ENCODE measurements at regions not wholly inside any gene's neighbourhood (a gene's known extent, or its start where the extent isn't known, plus 50 kb on each side); places are given as distances from the start of the nearest gene placed in this dataset.

DNA sequence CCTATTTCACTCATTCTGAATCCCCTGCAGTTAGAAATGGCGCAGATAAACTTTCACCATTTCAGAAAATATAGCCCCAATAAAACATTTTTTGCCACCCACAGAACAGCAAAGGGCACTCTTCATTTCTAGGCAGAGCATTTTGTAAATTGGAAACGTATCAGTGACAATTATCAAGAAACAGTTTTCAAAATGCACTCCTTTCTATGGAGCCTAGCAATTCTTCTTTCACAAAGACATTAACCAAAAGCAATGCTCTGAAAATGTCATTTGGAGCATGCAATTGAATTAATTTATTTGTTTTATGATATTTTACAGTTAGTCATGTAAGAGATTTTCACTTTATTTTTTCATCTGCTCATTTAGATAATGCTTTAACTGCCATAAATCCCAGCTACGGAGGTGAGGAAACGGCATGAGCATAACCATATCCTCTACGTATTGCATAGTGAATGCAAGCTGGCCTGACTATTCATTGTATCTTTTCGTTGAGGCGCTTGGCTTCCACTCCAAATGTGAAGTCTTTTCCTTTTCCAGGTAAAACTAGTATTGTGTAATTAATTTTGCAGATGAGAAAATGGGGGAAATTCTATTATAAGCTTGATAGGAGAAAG is 813.4 kb downstream of the C6orf118 start:
- H3K9me3 Mint-ChIP-seq, result peaks cover 4 to 7% of the 10 kb centered on the region in 2 donors

GRCh38 chr6:164478426-164478825 is 831.0 kb downstream of the C6orf118 start:
- DNase-seq (no peak), ATAC-seq (no peak)
- no peaks in the 10 kb centered on the region for H3K27me3 Mint-ChIP-seq
- H3K9me3 Mint-ChIP-seq, result peaks cover 8 to 13% of the 10 kb centered on the region in 2 donors
- H3K4me3 Mint-ChIP-seq, result no peak overlapping the region
- no peaks in the 10 kb centered on the region for H3K4me1 Mint-ChIP-seq
- H3K27ac Mint-ChIP-seq, result no peak overlapping the region

More for the DNA sequence above, 813.4 kb downstream of the C6orf118 start:
- no peak for DNase-seq
- Mint-ChIP-seq H3K27ac (no peak overlapping the region), H3K27me3 (no peaks in the 10 kb centered on the region), H3K4me1 (no peaks in the 10 kb centered on the region), H3K4me3 (no peak overlapping the region)
- ATAC-seq, result no peak

GRCh38 chr6:164477790-164478189 is 831.6 kb downstream of the C6orf118 start:
- no peak overlapping the region for H3K4me3 Mint-ChIP-seq
- H3K27ac Mint-ChIP-seq, result no peak overlapping the region
- H3K27me3 Mint-ChIP-seq, result no peaks in the 10 kb centered on the region
- H3K9me3 Mint-ChIP-seq, result peaks cover 6 to 8% of the 10 kb centered on the region in 2 donors
- DNase-seq (no peak), ATAC-seq (no peak)
- no peaks in the 10 kb centered on the region for H3K4me1 Mint-ChIP-seq

- H3K4me3 Mint-ChIP-seq, result no peak overlapping the region
- ATAC-seq (no peak), DNase-seq (no peak)
- no peak overlapping the region for H3K27ac Mint-ChIP-seq
- peaks cover 0 to under 1% of the 10 kb centered on the region in 2 donors for H3K9me3 Mint-ChIP-seq
- H3K27me3 Mint-ChIP-seq, result no peaks in the 10 kb centered on the region
- H3K4me1 Mint-ChIP-seq, result no peaks in the 10 kb centered on the region
These were observed 832.3 kb downstream of the C6orf118 start for GRCh38 chr6:164477101-164477500.

- H3K4me3 Mint-ChIP-seq, result no peak overlapping the region
- no peaks in the 10 kb centered on the region for H3K27me3 Mint-ChIP-seq
- no peaks in the 10 kb centered on the region for H3K4me1 Mint-ChIP-seq
- ATAC-seq, result no peak
- H3K9me3 Mint-ChIP-seq, result peaks cover 0 to 4% of the 10 kb centered on the region in 2 donors
- no peak overlapping the region for H3K27ac Mint-ChIP-seq
- no peak for DNase-seq
These were observed 840.0 kb downstream of the C6orf118 start for GRCh38 chr6:164469276-164469949.

DNA sequence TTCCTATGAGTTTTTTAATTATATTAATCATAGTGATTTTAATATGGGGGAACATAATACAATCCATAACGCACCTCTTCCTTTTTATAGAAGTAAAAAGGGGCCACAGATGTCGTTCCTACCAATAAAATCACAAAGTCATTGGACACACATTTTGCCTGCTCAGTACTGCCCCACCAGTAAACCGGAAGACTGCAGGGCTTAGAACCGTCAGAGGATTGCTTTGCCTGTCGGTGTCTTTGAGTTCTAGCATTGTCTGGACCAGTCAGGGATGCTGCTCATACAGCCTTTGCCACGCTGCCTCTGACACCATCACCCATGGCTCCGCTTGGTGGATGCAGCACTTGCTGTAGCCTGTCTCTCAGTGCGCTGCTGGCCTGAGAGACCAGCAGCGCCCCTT is 853.6 kb downstream of the C6orf118 start:
- Mint-ChIP-seq H3K27ac (no peak overlapping the region), H3K27me3 (no peaks in the 10 kb centered on the region), H3K4me1 (no peaks in the 10 kb centered on the region), H3K9me3 (no peaks in the 10 kb centered on the region), H3K4me3 (no peak overlapping the region)
- ATAC-seq (no peak), DNase-seq (no peak)

- no peak for ATAC-seq
- H3K27me3 Mint-ChIP-seq, result no peaks in the 10 kb centered on the region
- H3K4me1 Mint-ChIP-seq, result no peaks in the 10 kb centered on the region
- H3K4me3 Mint-ChIP-seq, result no peak overlapping the region
- H3K9me3 Mint-ChIP-seq, result peaks cover 0 to 4% of the 10 kb centered on the region in 2 donors
- no peak overlapping the region for H3K27ac Mint-ChIP-seq
- no peak for DNase-seq
These were observed 855.6 kb downstream of the C6orf118 start for GRCh38 chr6:164453835-164454234.

DNA sequence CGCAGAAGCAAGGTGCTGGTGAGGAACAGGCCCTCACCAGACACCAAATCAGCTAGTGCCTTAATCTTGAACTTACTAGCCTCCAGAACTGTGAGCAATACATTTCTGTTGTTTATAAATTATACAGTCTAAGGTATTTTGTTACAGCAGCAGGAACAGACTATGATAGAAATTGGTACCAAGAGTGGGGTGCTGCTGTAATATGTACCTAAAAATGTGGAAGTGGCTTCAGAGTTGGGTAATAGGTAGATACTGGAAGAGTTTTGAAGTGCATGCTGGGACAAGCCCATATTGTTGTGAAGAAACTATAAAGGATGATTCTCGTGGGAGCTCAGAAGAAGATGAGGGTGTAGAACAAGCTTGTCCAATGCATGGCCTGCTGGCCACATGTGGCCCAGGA is 866.8 kb downstream of the C6orf118 start:
- ATAC-seq (no peak), DNase-seq (no peak)
- Mint-ChIP-seq H3K27ac (no peak overlapping the region), H3K9me3 (peaks cover 7 to 19% of the 10 kb centered on the region in 2 donors), H3K27me3 (no peaks in the 10 kb centered on the region), H3K4me1 (no peaks in the 10 kb centered on the region), H3K4me3 (no peak overlapping the region)

DNA sequence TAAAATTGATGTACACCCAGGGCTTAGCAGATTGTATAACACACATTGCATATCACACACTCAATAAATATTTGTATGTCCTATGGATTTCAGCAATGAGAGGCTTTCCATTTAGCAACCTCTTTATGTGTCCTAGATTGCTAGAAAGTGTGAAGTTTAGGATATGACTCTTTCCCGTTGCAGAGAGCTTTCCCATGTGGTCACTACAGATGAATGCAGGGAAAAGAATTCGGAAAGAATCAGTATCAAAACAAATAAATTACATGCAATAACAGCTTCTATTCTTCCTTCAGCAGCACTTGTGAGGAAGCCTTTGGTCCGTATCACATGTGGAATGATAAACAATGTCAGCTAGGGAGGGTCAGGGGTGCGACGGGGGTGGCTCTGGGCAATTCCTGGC is 870.1 kb downstream of the C6orf118 start:
- Mint-ChIP-seq H3K27ac (no peak overlapping the region), H3K27me3 (no peaks in the 10 kb centered on the region), H3K4me1 (no peaks in the 10 kb centered on the region), H3K9me3 (peaks cover 7 to 30% of the 10 kb centered on the region in 2 donors), H3K4me3 (no peak overlapping the region)
- ATAC-seq, result no peak
- DNase-seq, result no peak

DNA sequence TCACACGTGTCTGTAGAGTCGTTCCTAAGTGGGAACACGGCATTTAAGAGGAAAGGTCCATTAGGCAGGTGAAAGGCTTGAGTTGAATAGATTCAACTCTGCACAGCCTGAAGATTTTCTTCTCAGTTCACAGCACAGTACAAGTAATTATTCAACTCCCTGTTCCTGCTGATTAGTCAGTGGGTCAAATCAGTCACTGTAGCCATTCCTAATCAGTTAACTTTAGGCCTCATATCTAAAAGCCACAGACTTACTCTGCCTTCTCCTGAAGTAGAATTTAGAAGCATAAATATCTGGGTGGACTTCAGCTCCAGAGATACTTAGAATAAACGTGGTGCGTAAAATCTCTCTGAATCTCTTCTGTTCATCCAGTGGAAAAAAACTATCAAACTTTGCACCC is 872.4 kb downstream of the C6orf118 start:
- H3K9me3 Mint-ChIP-seq, result peaks cover 7 to 16% of the 10 kb centered on the region in 2 donors
- H3K4me3 Mint-ChIP-seq, result no peak overlapping the region
- DNase-seq (no peak), ATAC-seq (no peak)
- no peaks in the 10 kb centered on the region for H3K4me1 Mint-ChIP-seq
- no peaks in the 10 kb centered on the region for H3K27me3 Mint-ChIP-seq
- H3K27ac Mint-ChIP-seq, result no peak overlapping the region

GRCh38 chr6:164427728-164428402 is 881.5 kb downstream of the C6orf118 start:
- no peak for ATAC-seq
- no peaks in the 10 kb centered on the region for H3K27me3 Mint-ChIP-seq
- H3K4me3 Mint-ChIP-seq, result no peak overlapping the region
- H3K9me3 Mint-ChIP-seq, result peaks cover 10 to 24% of the 10 kb centered on the region in 2 donors
- no peak for DNase-seq
- no peak overlapping the region for H3K27ac Mint-ChIP-seq
- H3K4me1 Mint-ChIP-seq, result no peaks in the 10 kb centered on the region

DNA sequence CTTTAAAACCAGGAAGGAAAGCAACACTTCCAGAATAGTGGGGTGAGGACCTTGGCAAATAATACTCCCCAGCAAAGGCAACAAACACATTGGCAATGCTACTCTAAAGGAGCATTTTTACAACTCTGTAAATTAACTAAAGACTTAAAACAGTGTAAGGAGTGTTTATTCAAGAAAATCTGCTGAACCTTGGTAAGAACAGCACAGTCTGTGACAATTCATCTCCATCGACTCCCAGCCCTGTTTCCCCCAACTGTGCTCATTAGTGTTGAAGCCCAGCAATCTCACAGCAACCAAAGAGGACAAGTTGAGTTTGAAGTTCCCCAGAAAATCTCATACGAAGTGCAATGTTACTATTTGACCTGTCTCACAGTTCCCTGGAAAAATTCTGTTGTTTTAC is 884.9 kb downstream of the C6orf118 start:
- no peak for ATAC-seq
- H3K27ac Mint-ChIP-seq, result no peak overlapping the region
- no peaks in the 10 kb centered on the region for H3K4me1 Mint-ChIP-seq

GRCh38 chr6:164419099-164419498 is 890.3 kb downstream of the C6orf118 start:
- no peak overlapping the region for H3K4me3 Mint-ChIP-seq
- H3K27ac Mint-ChIP-seq, result no peak overlapping the region
- no peak for ATAC-seq
- no peak for DNase-seq
- no peaks in the 10 kb centered on the region for H3K27me3 Mint-ChIP-seq
- H3K9me3 Mint-ChIP-seq, result peaks cover 22 to 35% of the 10 kb centered on the region in 2 donors
- no peaks in the 10 kb centered on the region for H3K4me1 Mint-ChIP-seq

More for the DNA sequence above, 884.9 kb downstream of the C6orf118 start:
- Mint-ChIP-seq H3K4me3 (no peak overlapping the region), H3K27me3 (no peaks in the 10 kb centered on the region), H3K9me3 (peaks cover 18 to 31% of the 10 kb centered on the region in 2 donors)
- no peak for DNase-seq

DNA sequence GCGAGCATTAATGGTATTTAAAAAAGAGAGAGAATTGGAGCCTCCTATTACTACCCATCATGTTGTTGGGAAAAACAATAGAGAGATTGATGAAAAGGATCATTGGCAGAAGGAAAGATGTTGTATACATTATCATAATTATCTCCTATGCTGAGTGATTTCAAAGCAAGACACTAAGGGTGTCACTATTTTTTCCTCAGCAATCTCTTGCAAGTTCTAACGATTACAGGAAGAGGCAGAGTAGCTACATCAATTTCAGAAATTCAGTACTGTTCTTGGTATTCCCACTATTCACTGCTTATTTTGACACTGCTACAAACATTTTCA is 891.2 kb downstream of the C6orf118 start:
- no peak for DNase-seq
- Mint-ChIP-seq H3K27me3 (no peaks in the 10 kb centered on the region), H3K4me1 (no peaks in the 10 kb centered on the region), H3K9me3 (peaks cover 20 to 36% of the 10 kb centered on the region in 2 donors), H3K4me3 (no peak overlapping the region), H3K27ac (no peak overlapping the region)
- no peak for ATAC-seq

DNA sequence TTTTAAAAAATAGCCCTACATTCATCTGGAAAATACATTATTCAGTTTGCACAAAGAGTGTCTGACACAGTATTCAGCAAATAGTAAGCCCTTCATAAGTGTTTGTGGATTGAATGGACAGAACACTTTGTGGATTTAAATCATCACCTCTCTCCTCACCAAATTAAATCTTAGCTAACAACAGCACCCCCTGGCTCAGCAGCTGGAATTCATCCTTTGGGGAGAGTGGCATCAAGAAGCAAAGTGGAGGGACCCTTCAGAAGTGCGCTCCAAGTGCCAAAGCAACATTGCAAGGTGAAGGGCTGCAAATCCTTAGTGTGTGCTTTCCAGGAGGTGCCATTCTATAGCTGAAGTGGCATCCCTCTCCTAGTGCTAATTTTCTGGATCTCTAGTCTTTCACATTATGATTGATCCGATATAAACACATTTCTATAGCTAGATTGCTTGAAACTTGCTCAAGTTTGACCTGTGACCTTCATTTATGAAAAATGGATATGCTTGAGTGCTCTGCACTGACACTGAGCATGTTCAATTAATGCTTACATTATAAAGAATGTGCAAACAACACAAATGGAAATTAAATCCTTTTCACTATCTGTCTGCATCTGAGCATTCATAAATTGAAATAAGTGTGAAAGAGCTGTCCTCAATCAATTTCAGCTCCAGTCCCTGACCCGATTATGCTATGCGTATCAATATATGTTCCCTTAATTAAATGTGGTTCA is 891.7 kb downstream of the C6orf118 start:
- Mint-ChIP-seq H3K4me1 (no peaks in the 10 kb centered on the region), H3K9me3 (peaks cover 20 to 37% of the 10 kb centered on the region in 2 donors), H3K27ac (no peak overlapping the region), H3K27me3 (no peaks in the 10 kb centered on the region), H3K4me3 (no peak overlapping the region)
- DNase-seq (no peak), ATAC-seq (no peak)

Measured in stimulated activated naive CD8-positive, alpha-beta T cell treated with anti-CD3 and anti-CD28 coated beads, Interleukin-15, amount 100 ng/mL, for 72 hours (primary cell).